T-cell (primary cell): ENCODE measurements at regions not wholly inside any gene's neighbourhood (a gene's known extent, or its start where the extent isn't known, plus 50 kb on each side); places are given as distances from the start of the nearest gene placed in this dataset.

Experiments used
- ATAC-seq, 4 experiments: fragments of 200-7000 bp in 3 of 4; fragments of 150-1000 bp in 1 of 4; cut with Tn5 transposase; replicated peaks in 1 of 4; 1 replicate in 3 of 4; 2 replicates in 1 of 4; pipeline ENCODE4 v1.10.0; 2021; ENCODE audit warnings: moderate library complexity in 3 of 4, mild to moderate bottlenecking in 2 of 4, moderate number of reproducible peaks in 1 of 4
- CTCF ChIA-PET, 2 donors: fragments of 300-600 bp; sonication (Branson Sonifier 250); formaldehyde crosslinking; loops; one replicate each; lab custom pipeline; 2022; ENCODE audit warnings: antibody characterized with exemption in 2 of 2; lab: Charles Lee
- POLR2A ChIA-PET, 2 donors: fragments of 300-600 bp; sonication (Branson Sonifier 250); formaldehyde crosslinking; loops; one replicate each; lab custom pipeline; 2022; ENCODE audit warnings: antibody characterized with exemption in 2 of 2; lab: Charles Lee
- DNase-seq, 35 experiments: peaks; one replicate each; pipeline versions ENCODE4 v3.0.0 to v3.0.0-alpha.2; 2013 to 2023
- H3K27ac ChIP-seq: one replicate; pipeline ENCODE4 v1.5.1; 2013; ENCODE audit warnings: low read length
- H3K27me3 ChIP-seq, 2 experiments: replicated peaks in 1 of 2; 1 replicate in 1 of 2; 2 replicates in 1 of 2; pipeline versions ENCODE4 v1.6.1 to v1.7.0; 2013; ENCODE audit warnings: low read length in 1 of 2, mixed read lengths in 1 of 2; ENCODE audit not compliant: control insufficient read depth in 2 of 2, insufficient read depth in 2 of 2; ENCODE audit errors: extremely low read depth in 1 of 2
- H3K36me3 ChIP-seq, 2 donors: 1 replicate in 1 of 2; 2 replicates in 1 of 2; pipeline versions ENCODE4 v1.6.1 to v1.7.0; 2013; ENCODE audit warnings: low read length in 1 of 2; ENCODE audit not compliant: control insufficient read depth in 2 of 2, insufficient read depth in 1 of 2; ENCODE audit errors: extremely low read depth in 1 of 2
- H3K4me1 ChIP-seq, 2 experiments: 1 replicate in 1 of 2; 2 replicates in 1 of 2; pipeline versions ENCODE4 v1.6.1 to v1.7.0; 2013; ENCODE audit warnings: low read length in 2 of 2, mixed read lengths in 1 of 2; ENCODE audit not compliant: insufficient read depth in 2 of 2, control insufficient read depth in 1 of 2; ENCODE audit errors: extremely low read depth in 1 of 2
- H3K4me3 ChIP-seq, 2 donors: 1 replicate in 1 of 2; 2 replicates in 1 of 2; pipeline versions ENCODE4 v1.5.1 to v1.7.0; 2013; ENCODE audit warnings: mild to moderate bottlenecking in 2 of 2, low read length in 1 of 2, moderate library complexity in 1 of 2; ENCODE audit not compliant: control insufficient read depth in 1 of 2; ENCODE audit errors: extremely low read depth in 1 of 2
- H3K9me3 ChIP-seq: 2 replicates; pipeline ENCODE4 v1.7.0; 2013
- H3K27ac Mint-ChIP-seq, 2 donors: one replicate each; pipeline ENCODE4 v1.8.0; 2020 to 2021; ENCODE audit warnings: mild to moderate bottlenecking in 2 of 2, mixed read lengths in 2 of 2
- H3K27me3 Mint-ChIP-seq, 2 donors: one replicate each; pipeline ENCODE4 v1.8.0; 2021 to 2022; ENCODE audit warnings: mixed read lengths in 2 of 2
- H3K36me3 Mint-ChIP-seq: one replicate; pipeline ENCODE4 v1.8.0; 2021; ENCODE audit warnings: mixed read lengths
- H3K4me1 Mint-ChIP-seq, 3 donors: one replicate each; pipeline ENCODE4 v1.8.0; 2020 to 2022; ENCODE audit warnings: mixed read lengths in 3 of 3, mild to moderate bottlenecking in 1 of 3
- H3K4me3 Mint-ChIP-seq, 3 donors: one replicate each; pipeline ENCODE4 v1.8.0; 2020 to 2022; ENCODE audit warnings: mild to moderate bottlenecking in 3 of 3, mixed read lengths in 3 of 3, moderate library complexity in 3 of 3
- H3K9me3 Mint-ChIP-seq, 3 donors: one replicate each; pipeline ENCODE4 v1.8.0; 2020 to 2022; ENCODE audit warnings: mixed read lengths in 3 of 3
- WGBS: methylation state at CpG from one replicate; pipeline ENCODE4 v1.1.5; 2013; ENCODE audit warnings: missing lambda C conversion rate; ENCODE audit not compliant: insufficient coverage; 5-methylcytosine and 5-hydroxymethylcytosine counted together

- DNase-seq = no peak
- no peak for ATAC-seq
- Histone ChIP-seq H3K27ac (no peak overlapping the region), H3K9me3 (no peaks in the 10 kb centered on the region), H3K4me1 (no peaks in the 10 kb centered on the region), H3K4me3 (no peak overlapping the region), H3K36me3 (no peaks in the 10 kb centered on the region), H3K27me3 (no peaks in the 10 kb centered on the region)
- Mint-ChIP-seq H3K27me3 (peaks cover under 1 to 11% of the 10 kb centered on the region in 2 donors), H3K27ac (no peak overlapping the region), H3K36me3 (no peaks in the 10 kb centered on the region), H3K4me3 (no peak overlapping the region), H3K4me1 (no peaks in the 10 kb centered on the region), H3K9me3 (no peaks in the 10 kb centered on the region)
- no CpG with 5 or more reads among the region's 1 CpG for WGBS
- CTCF ChIA-PET = no interaction called here
- POLR2A ChIA-PET = no interaction called here
Measured at GRCh38 chr3:181274025-181274424, 284.5 kb upstream of the DNAJC19 start.

GRCh38 chr3:181267312-181267711 is 277.8 kb upstream of the DNAJC19 start:
- Mint-ChIP-seq H3K36me3 (no peaks in the 10 kb centered on the region), H3K27ac (no peak overlapping the region), H3K9me3 (peaks cover 0 to 5% (median 2%) of the 10 kb centered on the region in 3 donors), H3K27me3 (peaks cover 3 to 9% of the 10 kb centered on the region in 2 donors), H3K4me3 (no peak overlapping the region), H3K4me1 (peaks cover 0 to 4% (median 3%) of the 10 kb centered on the region in 3 donors)
- Histone ChIP-seq H3K36me3 (no peaks in the 10 kb centered on the region), H3K27me3 (no peaks in the 10 kb centered on the region), H3K4me3 (no peak overlapping the region), H3K4me1 (no peaks in the 10 kb centered on the region), H3K9me3 (no peaks in the 10 kb centered on the region), H3K27ac (no peak overlapping the region)
- CTCF ChIA-PET = no interaction called here
- POLR2A ChIA-PET = no interaction called here
- DNase-seq (no peak), ATAC-seq (no peak)

- peaks cover 0 to 4% (median 3%) of the 10 kb centered on the region in 3 donors for H3K4me1 Mint-ChIP-seq
- Histone ChIP-seq H3K36me3 (no peaks in the 10 kb centered on the region), H3K9me3 (no peaks in the 10 kb centered on the region), H3K27ac (no peak overlapping the region), H3K27me3 (no peaks in the 10 kb centered on the region), H3K4me3 (peak overlapping the region in 1 of 2 donors; percentile 4), H3K4me1 (no peaks in the 10 kb centered on the region)
- peak overlapping the region in 1 of 2 donors; percentile 62 for H3K27ac Mint-ChIP-seq
- WGBS = no CpG with 5 or more reads among the region's 4 CpGs
- no peaks in the 10 kb centered on the region for H3K36me3 Mint-ChIP-seq
- no peak for ATAC-seq
- H3K27me3 Mint-ChIP-seq = peaks cover 3 to 9% of the 10 kb centered on the region in 2 donors
- ChIA-PET POLR2A (no interaction called here), CTCF (no interaction called here)
- H3K9me3 Mint-ChIP-seq = peaks cover 2 to 5% (median 5%) of the 10 kb centered on the region in 3 donors
- H3K4me3 Mint-ChIP-seq = peak overlapping the region; percentile 52 to 66 (median 62)
- peak in 1 of 35 experiments; percentile 2 for DNase-seq
Measured at GRCh38 chr3:181265750-181266333, 276.3 kb upstream of the DNAJC19 start.

GRCh38 chr3:181264486-181264885 is 274.9 kb upstream of the DNAJC19 start:
- WGBS = no CpG with 5 or more reads among the region's 2 CpGs
- Histone ChIP-seq H3K9me3 (no peaks in the 10 kb centered on the region), H3K4me3 (no peak overlapping the region), H3K27me3 (no peaks in the 10 kb centered on the region), H3K27ac (no peak overlapping the region), H3K4me1 (no peaks in the 10 kb centered on the region), H3K36me3 (no peaks in the 10 kb centered on the region)
- Mint-ChIP-seq H3K36me3 (no peaks in the 10 kb centered on the region), H3K4me3 (no peak overlapping the region), H3K27me3 (peaks cover 3 to 9% of the 10 kb centered on the region in 2 donors), H3K9me3 (peaks cover 2 to 5% (median 5%) of the 10 kb centered on the region in 3 donors), H3K27ac (no peak overlapping the region), H3K4me1 (peaks cover 0 to 4% (median 3%) of the 10 kb centered on the region in 3 donors)
- ATAC-seq (no peak), DNase-seq (no peak)
- POLR2A ChIA-PET = no interaction called here
- CTCF ChIA-PET = no interaction called here

- H3K4me1 Mint-ChIP-seq = no peaks in the 10 kb centered on the region
- no peak overlapping the region for H3K4me3 Mint-ChIP-seq
- DNase-seq = no peak
- ATAC-seq = no peak
- Histone ChIP-seq H3K27ac (no peak overlapping the region), H3K9me3 (no peaks in the 10 kb centered on the region), H3K27me3 (peaks cover 0 to 2% of the 10 kb centered on the region in 2 experiments), H3K36me3 (no peaks in the 10 kb centered on the region), H3K4me3 (no peak overlapping the region), H3K4me1 (no peaks in the 10 kb centered on the region)
- H3K27me3 Mint-ChIP-seq = peaks cover 0 to 7% of the 10 kb centered on the region in 2 donors
- no peaks in the 10 kb centered on the region for H3K36me3 Mint-ChIP-seq
- no peak overlapping the region for H3K27ac Mint-ChIP-seq
- H3K9me3 Mint-ChIP-seq = no peaks in the 10 kb centered on the region
- ChIA-PET CTCF (no interaction called here), POLR2A (no interaction called here)
- WGBS = no CpG with 5 or more reads among the region's 3 CpGs
Measured at GRCh38 chr3:181253796-181254195, 264.3 kb upstream of the DNAJC19 start.

- ChIA-PET POLR2A (no interaction called here), CTCF (interaction anchor here in 1 of 2 donors (0.6 kb wide), 1 partner anchor 23 kb away, joined by 5 read pairs; no protein-coding TSS in a partner anchor)
- H3K36me3 ChIP-seq = no peaks in the 10 kb centered on the region
- 10% methylated on average over 1 of the region's 3 CpGs for WGBS
- H3K27ac ChIP-seq = no peak overlapping the region
- H3K36me3 Mint-ChIP-seq = no peaks in the 10 kb centered on the region
- H3K9me3 Mint-ChIP-seq = no peaks in the 10 kb centered on the region
- H3K4me3 Mint-ChIP-seq = no peak overlapping the region
- H3K27me3 ChIP-seq = peaks cover 0 to 2% of the 10 kb centered on the region in 2 experiments
- H3K27me3 Mint-ChIP-seq = peaks cover 0 to 7% of the 10 kb centered on the region in 2 donors
- H3K4me3 ChIP-seq = no peak overlapping the region
- DNase-seq = no peak
- H3K4me1 ChIP-seq = no peaks in the 10 kb centered on the region
- H3K4me1 Mint-ChIP-seq = no peaks in the 10 kb centered on the region
- no peak overlapping the region for H3K27ac Mint-ChIP-seq
- ATAC-seq = no peak
- H3K9me3 ChIP-seq = no peaks in the 10 kb centered on the region
Measured at GRCh38 chr3:181252631-181253030, 263.1 kb upstream of the DNAJC19 start.
